ENCODE measurements at regions not wholly inside any gene's neighbourhood (a gene's known extent, or its start where the extent isn't known, plus 50 kb on each side); places are given as distances from the start of the nearest gene placed in this dataset.

DNA sequence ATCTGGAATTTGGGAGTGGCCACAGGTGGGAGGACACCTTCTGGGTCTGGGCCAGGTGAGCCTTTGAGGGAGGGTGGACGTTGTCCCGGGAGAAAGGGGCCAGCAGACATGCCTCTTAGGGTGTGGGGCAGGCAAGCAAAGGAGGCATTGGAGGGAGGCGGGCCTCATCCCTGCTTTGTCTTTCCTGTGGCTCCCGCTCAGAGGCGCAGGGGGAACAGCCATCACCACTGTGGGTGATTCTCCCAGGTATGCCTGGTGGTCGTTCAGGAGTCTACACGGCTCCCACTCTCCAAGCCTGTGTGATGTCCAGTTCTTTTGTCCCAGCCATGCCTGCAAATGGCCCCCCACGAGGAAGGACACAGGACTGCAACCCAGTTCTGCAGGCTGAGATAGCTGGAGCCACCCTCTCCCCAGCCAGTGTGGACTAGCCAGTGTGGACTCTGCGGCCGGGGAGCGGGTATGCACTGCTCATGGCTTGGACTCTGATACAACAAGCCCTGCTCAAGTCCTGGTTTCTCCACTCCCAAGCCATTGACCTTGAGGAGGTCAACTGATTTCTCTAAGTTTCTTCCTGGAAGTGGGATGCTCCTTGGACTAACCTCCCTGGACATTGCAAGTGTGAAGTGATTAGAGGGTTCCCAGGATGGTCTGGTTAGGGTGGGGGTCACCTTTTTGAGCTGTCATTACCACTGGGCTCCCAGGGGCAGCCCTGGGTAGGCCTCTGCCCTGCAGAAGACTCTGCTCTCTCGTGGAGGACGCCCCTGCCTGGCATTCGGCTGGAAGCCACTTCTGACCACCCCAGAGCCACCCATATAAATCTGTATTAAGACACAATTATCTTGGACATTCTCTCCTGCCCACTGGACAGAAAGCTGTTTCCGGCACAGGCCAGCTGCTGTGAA, 1151.2 kb downstream of the BRD1 start:
- TF ChIP-seq POLR2AphosphoS5 (IDR thresholded peaks at IDR 0.05; ENCODE audit: low read depth), result no peak
- TF ChIP-seq, protein P1, sequence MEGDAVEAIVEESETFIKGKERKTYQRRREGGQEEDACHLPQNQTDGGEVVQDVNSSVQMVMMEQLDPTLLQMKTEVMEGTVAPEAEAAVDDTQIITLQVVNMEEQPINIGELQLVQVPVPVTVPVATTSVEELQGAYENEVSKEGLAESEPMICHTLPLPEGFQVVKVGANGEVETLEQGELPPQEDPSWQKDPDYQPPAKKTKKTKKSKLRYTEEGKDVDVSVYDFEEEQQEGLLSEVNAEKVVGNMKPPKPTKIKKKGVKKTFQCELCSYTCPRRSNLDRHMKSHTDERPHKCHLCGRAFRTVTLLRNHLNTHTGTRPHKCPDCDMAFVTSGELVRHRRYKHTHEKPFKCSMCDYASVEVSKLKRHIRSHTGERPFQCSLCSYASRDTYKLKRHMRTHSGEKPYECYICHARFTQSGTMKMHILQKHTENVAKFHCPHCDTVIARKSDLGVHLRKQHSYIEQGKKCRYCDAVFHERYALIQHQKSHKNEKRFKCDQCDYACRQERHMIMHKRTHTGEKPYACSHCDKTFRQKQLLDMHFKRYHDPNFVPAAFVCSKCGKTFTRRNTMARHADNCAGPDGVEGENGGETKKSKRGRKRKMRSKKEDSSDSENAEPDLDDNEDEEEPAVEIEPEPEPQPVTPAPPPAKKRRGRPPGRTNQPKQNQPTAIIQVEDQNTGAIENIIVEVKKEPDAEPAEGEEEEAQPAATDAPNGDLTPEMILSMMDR (IDR thresholded peaks at IDR 0.05; ENCODE audit: insufficient read depth, low read length), result no peak
- TF ChIP-seq, protein P2, sequence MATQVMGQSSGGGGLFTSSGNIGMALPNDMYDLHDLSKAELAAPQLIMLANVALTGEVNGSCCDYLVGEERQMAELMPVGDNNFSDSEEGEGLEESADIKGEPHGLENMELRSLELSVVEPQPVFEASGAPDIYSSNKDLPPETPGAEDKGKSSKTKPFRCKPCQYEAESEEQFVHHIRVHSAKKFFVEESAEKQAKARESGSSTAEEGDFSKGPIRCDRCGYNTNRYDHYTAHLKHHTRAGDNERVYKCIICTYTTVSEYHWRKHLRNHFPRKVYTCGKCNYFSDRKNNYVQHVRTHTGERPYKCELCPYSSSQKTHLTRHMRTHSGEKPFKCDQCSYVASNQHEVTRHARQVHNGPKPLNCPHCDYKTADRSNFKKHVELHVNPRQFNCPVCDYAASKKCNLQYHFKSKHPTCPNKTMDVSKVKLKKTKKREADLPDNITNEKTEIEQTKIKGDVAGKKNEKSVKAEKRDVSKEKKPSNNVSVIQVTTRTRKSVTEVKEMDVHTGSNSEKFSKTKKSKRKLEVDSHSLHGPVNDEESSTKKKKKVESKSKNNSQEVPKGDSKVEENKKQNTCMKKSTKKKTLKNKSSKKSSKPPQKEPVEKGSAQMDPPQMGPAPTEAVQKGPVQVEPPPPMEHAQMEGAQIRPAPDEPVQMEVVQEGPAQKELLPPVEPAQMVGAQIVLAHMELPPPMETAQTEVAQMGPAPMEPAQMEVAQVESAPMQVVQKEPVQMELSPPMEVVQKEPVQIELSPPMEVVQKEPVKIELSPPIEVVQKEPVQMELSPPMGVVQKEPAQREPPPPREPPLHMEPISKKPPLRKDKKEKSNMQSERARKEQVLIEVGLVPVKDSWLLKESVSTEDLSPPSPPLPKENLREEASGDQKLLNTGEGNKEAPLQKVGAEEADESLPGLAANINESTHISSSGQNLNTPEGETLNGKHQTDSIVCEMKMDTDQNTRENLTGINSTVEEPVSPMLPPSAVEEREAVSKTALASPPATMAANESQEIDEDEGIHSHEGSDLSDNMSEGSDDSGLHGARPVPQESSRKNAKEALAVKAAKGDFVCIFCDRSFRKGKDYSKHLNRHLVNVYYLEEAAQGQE (IDR thresholded peaks at IDR 0.05; ENCODE audit: insufficient replicate concordance, low read depth), result no peak
- no peak for TF ChIP-seq GABPA (IDR thresholded peaks at IDR 0.05; ENCODE audit: low read depth)
- TF ChIP-seq SPI1 (IDR thresholded peaks at IDR 0.05; ENCODE audit: borderline replicate concordance, low read depth), result no peak

All from HL-60 (cell line).